SK-N-MC (cell line): ENCODE measurements at regions not wholly inside any gene's neighbourhood (a gene's known extent, or its start where the extent isn't known, plus 50 kb on each side); places are given as distances from the start of the nearest gene placed in this dataset.

ENCODE experiments used
- DNase-seq: peaks from one replicate; pipeline ENCODE4 v3.0.0-alpha.2; 2011; ENCODE audit warnings: low read depth, low spot score
- H3K27ac ChIP-seq: fragments of 200-600 bp; sonication (generic); 2 replicates; pipeline ENCODE4 v1.5.1; 2016; ENCODE audit warnings: mixed run types
- H3K36me3 ChIP-seq: fragments of 200-600 bp; sonication (generic); 2 replicates; pipeline ENCODE4 v1.6.1; 2017; ENCODE audit warnings: antibody characterized with exemption, low read length, mixed read lengths; ENCODE audit not compliant: insufficient read depth
- H3K4me3 ChIP-seq: fragments of 200-600 bp; sonication (generic); 2 replicates; pipeline ENCODE4 v1.5.1; 2016
- H3K9ac ChIP-seq: fragments of 200-600 bp; sonication (generic); 2 replicates; pipeline ENCODE4 v1.8.0; 2017; ENCODE audit warnings: mixed run types, mixed read lengths; ENCODE audit not compliant: insufficient read length
- H3K9me3 ChIP-seq: fragments of 200-600 bp; sonication (generic); 2 replicates; pipeline ENCODE4 v1.6.1; 2017; ENCODE audit warnings: low read depth, mild to moderate bottlenecking, antibody characterized with exemption, low read length, moderate library complexity, mixed read lengths
- EZH2 ChIP-seq: fragments of 200-600 bp; sonication (generic); IDR thresholded peaks from one replicate; pipeline ENCODE4 v1.6.1; 2017; ENCODE audit warnings: antibody characterized with exemption
- FOXP2 ChIP-seq: optimal IDR thresholded peaks from 2 replicates; pipeline ENCODE3; 2011; ENCODE audit warnings: mild to moderate bottlenecking, moderate library complexity; ENCODE audit not compliant: insufficient read depth; ENCODE audit errors: extremely low read length, control extremely low read depth
- POLR2AphosphoS5 ChIP-seq: IDR thresholded peaks from 2 replicates; pipeline ENCODE4 v1.6.1; 2012; ENCODE audit warnings: mild to moderate bottlenecking, low read depth, low read length, borderline replicate concordance

- no peaks in the 10 kb centered on the region for H3K36me3 ChIP-seq
- no peak overlapping the region for H3K9ac ChIP-seq
- DNase-seq, result no peak
- H3K9me3 ChIP-seq, result no peaks in the 10 kb centered on the region
- no peak for TF ChIP-seq EZH2
- TF ChIP-seq POLR2AphosphoS5, result no peak
- no peak for TF ChIP-seq FOXP2
- H3K27ac ChIP-seq, result no peak overlapping the region
- no peak overlapping the region for H3K4me3 ChIP-seq
Measured at GRCh38 chr10:129047600-129047999, 419.4 kb upstream of the MGMT start.

GRCh38 chr10:129048513-129048912, 418.5 kb upstream of the MGMT start:
- no peak for DNase-seq
- H3K9ac ChIP-seq, result no peak overlapping the region
- H3K27ac ChIP-seq, result no peak overlapping the region
- no peak for TF ChIP-seq FOXP2
- TF ChIP-seq EZH2, result no peak
- TF ChIP-seq POLR2AphosphoS5, result no peak
- H3K9me3 ChIP-seq, result no peaks in the 10 kb centered on the region
- no peak overlapping the region for H3K4me3 ChIP-seq
- H3K36me3 ChIP-seq, result no peaks in the 10 kb centered on the region

- no peaks in the 10 kb centered on the region for H3K9me3 ChIP-seq
- H3K9ac ChIP-seq, result no peak overlapping the region
- no peak for DNase-seq
- no peak overlapping the region for H3K27ac ChIP-seq
- H3K4me3 ChIP-seq, result no peak overlapping the region
- no peaks in the 10 kb centered on the region for H3K36me3 ChIP-seq
- TF ChIP-seq EZH2, result no peak
- no peak for TF ChIP-seq FOXP2
- no peak for TF ChIP-seq POLR2AphosphoS5
Measured at GRCh38 chr10:129049501-129049900, 417.5 kb upstream of the MGMT start.

GRCh38 chr10:129055225-129055624, 411.8 kb upstream of the MGMT start:
- DNase-seq, result no peak
- Histone ChIP-seq H3K4me3 (no peak overlapping the region), H3K9ac (no peak overlapping the region), H3K36me3 (no peaks in the 10 kb centered on the region), H3K9me3 (no peaks in the 10 kb centered on the region), H3K27ac (no peak overlapping the region)
- TF ChIP-seq EZH2 (no peak), POLR2AphosphoS5 (no peak), FOXP2 (no peak)

GRCh38 chr10:129055986-129056385, 411.1 kb upstream of the MGMT start:
- TF ChIP-seq FOXP2 (no peak), EZH2 (no peak), POLR2AphosphoS5 (no peak)
- no peaks in the 10 kb centered on the region for H3K9me3 ChIP-seq
- DNase-seq, result no peak

GRCh38 chr10:129056734-129057689, 410.0 kb upstream of the MGMT start:
- Histone ChIP-seq H3K4me3 (no peak overlapping the region), H3K27ac (no peak overlapping the region), H3K9me3 (no peaks in the 10 kb centered on the region), H3K36me3 (no peaks in the 10 kb centered on the region), H3K9ac (no peak overlapping the region)
- TF ChIP-seq FOXP2 (no peak), EZH2 (no peak), POLR2AphosphoS5 (no peak)
- no peak for DNase-seq

More at GRCh38 chr10:129055986-129056385, 411.1 kb upstream of the MGMT start:
- Histone ChIP-seq H3K9ac (no peak overlapping the region), H3K36me3 (no peaks in the 10 kb centered on the region), H3K27ac (no peak overlapping the region), H3K4me3 (no peak overlapping the region)

GRCh38 chr10:129057856-129058663, 409.0 kb upstream of the MGMT start:
- Histone ChIP-seq H3K9ac (no peak overlapping the region), H3K27ac (no peak overlapping the region)
- DNase-seq, result no peak

GRCh38 chr10:129058664-129059155, 408.3 kb upstream of the MGMT start:
- no peak for TF ChIP-seq EZH2
- H3K36me3 ChIP-seq, result no peaks in the 10 kb centered on the region
- H3K27ac ChIP-seq, result no peak overlapping the region
- H3K4me3 ChIP-seq, result no peak overlapping the region
- DNase-seq, result no peak
- no peaks in the 10 kb centered on the region for H3K9me3 ChIP-seq
- no peak overlapping the region for H3K9ac ChIP-seq

More at GRCh38 chr10:129057856-129058663, 409.0 kb upstream of the MGMT start:
- Histone ChIP-seq H3K4me3 (no peak overlapping the region), H3K36me3 (no peaks in the 10 kb centered on the region), H3K9me3 (no peaks in the 10 kb centered on the region)
- TF ChIP-seq FOXP2 (no peak), POLR2AphosphoS5 (no peak), EZH2 (no peak)
